OCI-LY3 (cell line): ENCODE measurements at regions not wholly inside any gene's neighbourhood (a gene's known extent, or its start where the extent isn't known, plus 50 kb on each side); places are given as distances from the start of the nearest gene placed in this dataset.

Experiments
- H2AFZ ChIP-seq: fragments of 200-600, 300-600 bp; shearing (Covaris generic); 2 replicates; pipeline ENCODE4 v1.6.0; 2014; ENCODE audit warnings: antibody characterized with exemption, low read depth, low read length
- H3K27ac ChIP-seq: fragments of 200-600, 300-600 bp; sonication (generic); 2 replicates; pipeline ENCODE4 v1.5.1; 2014; ENCODE audit warnings: mild to moderate bottlenecking, low read length, moderate library complexity, mixed read lengths
- H3K27me3 ChIP-seq: fragments of 200-600, 300-600 bp; sonication (generic); 2 replicates; pipeline ENCODE4 v1.6.1; 2014; ENCODE audit warnings: low read depth, low read length, mixed read lengths
- H3K36me3 ChIP-seq: fragments of 200-600, 300-600 bp; sonication (generic); replicated peaks from 2 replicates; pipeline ENCODE3; 2014; ENCODE audit warnings: low read depth, low read length, mixed read lengths
- H3K4me1 ChIP-seq: fragments of 300-600, 200-600 bp; sonication (generic); 2 replicates; pipeline ENCODE4 v1.6.1; 2014; ENCODE audit warnings: low read length, mixed read lengths
- H3K4me2 ChIP-seq: fragments of 200-600, 300-600 bp; sonication (generic); 2 replicates; pipeline ENCODE4 v1.6.1; 2014; ENCODE audit warnings: low read length, mixed read lengths
- H3K4me3 ChIP-seq: fragments of 300-600, 200-600 bp; sonication (generic); 2 replicates; pipeline ENCODE4 v1.5.1; 2014; ENCODE audit warnings: antibody characterized with exemption, mild to moderate bottlenecking, low read length, moderate library complexity
- H3K79me2 ChIP-seq: fragments of 300-600, 200-600 bp; shearing (Covaris generic); 2 replicates; pipeline ENCODE4 v1.6.1; 2014; ENCODE audit warnings: mild to moderate bottlenecking, low read length, mixed read lengths
- H3K9ac ChIP-seq: fragments of 300-600, 200-600 bp; shearing (Covaris generic); 2 replicates; pipeline ENCODE4 v1.6.0; 2014; ENCODE audit warnings: mild to moderate bottlenecking, low read length, moderate library complexity
- H3K9me3 ChIP-seq: fragments of 200-600, 300-600 bp; shearing (Covaris generic); 2 replicates; pipeline ENCODE4 v1.6.1; 2014; ENCODE audit warnings: low read length, mixed read lengths; ENCODE audit not compliant: insufficient read depth
- H4K20me1 ChIP-seq: fragments of 200-600, 300-600 bp; sonication (generic); 2 replicates; pipeline ENCODE4 v1.6.1; 2016; ENCODE audit warnings: low read length, mixed read lengths; ENCODE audit not compliant: insufficient read depth
- EZH2phosphoT487 ChIP-seq: fragments of 200-600 bp; shearing (Covaris generic); IDR thresholded peaks from 2 replicates; pipeline ENCODE4 v1.6.1; 2018; ENCODE audit warnings: antibody characterized with exemption, mixed run types, low read depth
- TF ChIP-seq, protein P1 (sequence below): fragments of 200-600, 300-600 bp; sonication (generic); IDR thresholded peaks from 2 replicates; pipeline ENCODE4 v1.5.1; 2014; ENCODE audit warnings: antibody characterized with exemption, low read length, low read depth

GRCh38 chr10:109592391-109592790 lies 330.9 kb downstream of the XPNPEP1 start:
- H3K27me3 ChIP-seq, result no peaks in the 10 kb centered on the region
- H3K4me3 ChIP-seq, result no peak overlapping the region
- no peak overlapping the region for H3K9ac ChIP-seq
- no peak for TF ChIP-seq EZH2phosphoT487
- TF ChIP-seq, protein P1, sequence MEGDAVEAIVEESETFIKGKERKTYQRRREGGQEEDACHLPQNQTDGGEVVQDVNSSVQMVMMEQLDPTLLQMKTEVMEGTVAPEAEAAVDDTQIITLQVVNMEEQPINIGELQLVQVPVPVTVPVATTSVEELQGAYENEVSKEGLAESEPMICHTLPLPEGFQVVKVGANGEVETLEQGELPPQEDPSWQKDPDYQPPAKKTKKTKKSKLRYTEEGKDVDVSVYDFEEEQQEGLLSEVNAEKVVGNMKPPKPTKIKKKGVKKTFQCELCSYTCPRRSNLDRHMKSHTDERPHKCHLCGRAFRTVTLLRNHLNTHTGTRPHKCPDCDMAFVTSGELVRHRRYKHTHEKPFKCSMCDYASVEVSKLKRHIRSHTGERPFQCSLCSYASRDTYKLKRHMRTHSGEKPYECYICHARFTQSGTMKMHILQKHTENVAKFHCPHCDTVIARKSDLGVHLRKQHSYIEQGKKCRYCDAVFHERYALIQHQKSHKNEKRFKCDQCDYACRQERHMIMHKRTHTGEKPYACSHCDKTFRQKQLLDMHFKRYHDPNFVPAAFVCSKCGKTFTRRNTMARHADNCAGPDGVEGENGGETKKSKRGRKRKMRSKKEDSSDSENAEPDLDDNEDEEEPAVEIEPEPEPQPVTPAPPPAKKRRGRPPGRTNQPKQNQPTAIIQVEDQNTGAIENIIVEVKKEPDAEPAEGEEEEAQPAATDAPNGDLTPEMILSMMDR, result no peak
- H3K4me2 ChIP-seq, result no peak overlapping the region
- H3K27ac ChIP-seq, result no peak overlapping the region
- no peaks in the 10 kb centered on the region for H3K36me3 ChIP-seq
- no peak overlapping the region for H2AFZ ChIP-seq
- no peaks in the 10 kb centered on the region for H3K9me3 ChIP-seq
- H3K79me2 ChIP-seq, result no peaks in the 10 kb centered on the region
- no peaks in the 10 kb centered on the region for H4K20me1 ChIP-seq
- H3K4me1 ChIP-seq, result no peaks in the 10 kb centered on the region

DNA sequence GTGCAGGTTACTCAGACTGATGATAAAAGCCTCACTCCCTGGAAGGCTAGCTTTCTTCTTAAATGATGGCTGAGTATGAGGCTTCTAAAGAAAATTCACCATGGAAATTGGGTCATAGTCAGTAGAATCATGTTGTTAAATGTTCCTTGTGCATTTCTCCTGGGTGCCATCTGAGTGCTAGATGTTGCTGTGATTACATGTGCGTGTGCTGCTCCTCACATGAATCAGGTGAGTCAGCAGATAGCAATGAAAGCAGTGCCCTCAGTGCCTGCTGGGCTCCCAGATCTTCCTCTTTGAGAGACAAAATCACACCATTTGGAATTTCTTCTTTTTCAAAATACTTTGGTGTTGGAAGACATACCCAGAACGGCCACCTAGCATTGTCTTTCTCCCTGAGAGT lies 331.7 kb downstream of the XPNPEP1 start:
- Histone ChIP-seq H2AFZ (no peak overlapping the region), H3K9ac (no peak overlapping the region), H3K4me3 (no peak overlapping the region), H4K20me1 (no peaks in the 10 kb centered on the region), H3K27me3 (no peaks in the 10 kb centered on the region), H3K9me3 (no peaks in the 10 kb centered on the region), H3K27ac (no peak overlapping the region), H3K4me1 (no peaks in the 10 kb centered on the region), H3K36me3 (no peaks in the 10 kb centered on the region), H3K4me2 (no peak overlapping the region), H3K79me2 (no peaks in the 10 kb centered on the region)
- TF ChIP-seq, protein P1, result no peak
- TF ChIP-seq EZH2phosphoT487, result no peak

DNA sequence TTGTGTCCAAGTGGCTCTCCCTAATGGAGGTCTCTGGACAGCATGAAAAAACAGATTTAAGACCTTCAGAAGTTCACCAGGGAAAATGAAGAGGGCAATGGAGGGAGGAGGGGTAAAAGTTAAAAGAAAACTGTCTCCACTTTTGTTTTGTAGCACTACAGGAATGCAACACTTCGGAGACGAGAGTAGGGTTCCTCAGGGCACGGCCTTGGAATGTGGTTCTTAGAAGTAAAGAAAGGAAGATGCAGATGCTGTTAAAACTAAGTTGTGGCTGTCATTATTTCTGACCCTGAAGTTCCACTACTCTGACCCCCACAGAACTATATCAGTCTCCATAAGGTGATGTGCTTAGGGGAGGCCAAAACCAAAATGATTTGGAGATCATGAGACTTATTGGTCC lies 335.1 kb downstream of the XPNPEP1 start:
- TF ChIP-seq EZH2phosphoT487, result no peak
- TF ChIP-seq, protein P1, result no peak

DNA sequence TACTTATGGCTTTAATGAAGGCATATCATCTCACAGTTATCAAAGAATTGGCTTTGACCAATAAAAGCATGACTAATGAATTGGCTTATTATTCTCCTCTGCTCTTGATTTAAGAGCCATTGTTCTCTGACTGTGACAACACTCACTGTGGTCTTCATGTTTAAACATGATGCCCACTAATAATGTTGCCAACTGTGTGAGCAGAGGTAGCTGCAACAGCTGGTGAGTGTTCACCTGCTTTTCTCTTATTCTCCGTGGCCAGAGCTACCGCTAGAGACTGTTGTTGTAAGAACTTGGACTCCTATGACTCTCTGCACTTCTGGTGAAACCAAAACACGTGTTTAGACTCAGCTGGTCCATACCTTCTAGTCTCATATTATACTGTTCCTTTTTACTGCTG lies 335.9 kb downstream of the XPNPEP1 start:
- Histone ChIP-seq H2AFZ (no peak overlapping the region), H3K9ac (no peak overlapping the region), H4K20me1 (no peaks in the 10 kb centered on the region), H3K4me1 (no peaks in the 10 kb centered on the region), H3K79me2 (no peaks in the 10 kb centered on the region), H3K4me3 (no peak overlapping the region), H3K36me3 (no peaks in the 10 kb centered on the region), H3K4me2 (no peak overlapping the region), H3K9me3 (no peaks in the 10 kb centered on the region), H3K27me3 (no peaks in the 10 kb centered on the region), H3K27ac (no peak overlapping the region)
- TF ChIP-seq, protein P1, result no peak
- TF ChIP-seq EZH2phosphoT487, result no peak

More for the DNA sequence above, 335.1 kb downstream of the XPNPEP1 start:
- no peaks in the 10 kb centered on the region for H3K79me2 ChIP-seq
- H3K4me1 ChIP-seq, result no peaks in the 10 kb centered on the region
- H3K4me3 ChIP-seq, result no peak overlapping the region
- no peak overlapping the region for H3K4me2 ChIP-seq
- H2AFZ ChIP-seq, result no peak overlapping the region
- H3K9me3 ChIP-seq, result no peaks in the 10 kb centered on the region
- H4K20me1 ChIP-seq, result no peaks in the 10 kb centered on the region
- no peaks in the 10 kb centered on the region for H3K27me3 ChIP-seq
- H3K27ac ChIP-seq, result no peak overlapping the region
- no peaks in the 10 kb centered on the region for H3K36me3 ChIP-seq
- no peak overlapping the region for H3K9ac ChIP-seq
